ENCODE measurements at regions not wholly inside any gene's neighbourhood (a gene's known extent, or its start where the extent isn't known, plus 50 kb on each side); places are given as distances from the start of the nearest gene placed in this dataset.

- DNase-seq (ENCODE audit: low spot score), result no peak
These were observed 57.6 kb upstream of the RTL6 start for GRCh38 chr22:44555597-44555996.

- DNase-seq (ENCODE audit: low spot score), result no peak
These were observed 57.0 kb upstream of the RTL6 start for GRCh38 chr22:44555046-44555445.

GRCh38 chr22:44554411-44554810 is 56.4 kb upstream of the RTL6 start:
- DNase-seq (ENCODE audit: low spot score), result no peak

- no peak for DNase-seq (ENCODE audit: low spot score)
These were observed 52.9 kb upstream of the RTL6 start for GRCh38 chr22:44550711-44551491.

GRCh38 chr22:44549701-44550100 is 51.7 kb upstream of the RTL6 start:
- no peak for DNase-seq (ENCODE audit: low spot score)

GRCh38 chr22:44548981-44549380 is 50.9 kb upstream of the RTL6 start:
- no peak for DNase-seq (ENCODE audit: low spot score)

Measured in hematopoietic multipotent progenitor cell treated with erythropoietin and hydrocortisone succinate and interleukin-3 and kit ligand, for 17 days (in vitro differentiated cells).